Activated CD8-positive, alpha-beta memory T cell treated with anti-CD3 and anti-CD28 coated beads for 36 hours (primary cell): ENCODE measurements at regions not wholly inside any gene's neighbourhood (a gene's known extent, or its start where the extent isn't known, plus 50 kb on each side); places are given as distances from the start of the nearest gene placed in this dataset.
"Not testable (repeated sequence)": the region's sequence is repeated elsewhere in the genome, so short reads cannot be mapped to it uniquely, and the experiment has no call there.

ENCODE experiments used
- CTCF ChIA-PET: fragments of 350-600 bp; sonication (Branson Sonifier 250); formaldehyde crosslinking; loops from one replicate; lab custom pipeline; 2021; ENCODE audit warnings: antibody characterized with exemption; lab: Charles Lee
- POLR2A ChIA-PET: fragments of 350-600 bp; sonication (Branson Sonifier 250); formaldehyde crosslinking; loops from one replicate; lab custom pipeline; 2021; ENCODE audit warnings: antibody characterized with exemption; lab: Charles Lee

GRCh38 chr15:62264196-62264595 lies 99.1 kb upstream of the C2CD4B start:
- ChIA-PET POLR2A (no interaction called here), CTCF (no interaction called here)

DNA sequence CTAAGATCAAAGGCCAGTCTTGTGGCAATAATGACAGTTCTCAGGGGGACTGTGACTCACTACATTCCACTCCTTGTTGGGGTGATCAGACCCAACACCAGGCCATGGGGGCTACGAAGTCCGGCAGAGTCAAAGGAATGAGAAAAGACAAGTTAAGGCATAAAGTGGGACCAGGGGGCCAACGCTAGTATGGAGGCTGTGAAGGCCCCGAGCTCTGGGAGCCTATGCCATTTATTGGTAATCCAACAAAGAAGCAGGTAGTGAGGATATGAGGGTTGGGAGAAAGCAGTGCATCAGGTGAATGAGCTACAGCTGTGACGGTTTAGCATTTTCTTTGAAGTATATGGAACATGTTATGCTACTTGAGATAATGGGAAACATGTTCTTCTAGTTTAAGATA lies 104.4 kb upstream of the C2CD4B start:
- ChIA-PET POLR2A (no interaction called here), CTCF (no interaction called here)

DNA sequence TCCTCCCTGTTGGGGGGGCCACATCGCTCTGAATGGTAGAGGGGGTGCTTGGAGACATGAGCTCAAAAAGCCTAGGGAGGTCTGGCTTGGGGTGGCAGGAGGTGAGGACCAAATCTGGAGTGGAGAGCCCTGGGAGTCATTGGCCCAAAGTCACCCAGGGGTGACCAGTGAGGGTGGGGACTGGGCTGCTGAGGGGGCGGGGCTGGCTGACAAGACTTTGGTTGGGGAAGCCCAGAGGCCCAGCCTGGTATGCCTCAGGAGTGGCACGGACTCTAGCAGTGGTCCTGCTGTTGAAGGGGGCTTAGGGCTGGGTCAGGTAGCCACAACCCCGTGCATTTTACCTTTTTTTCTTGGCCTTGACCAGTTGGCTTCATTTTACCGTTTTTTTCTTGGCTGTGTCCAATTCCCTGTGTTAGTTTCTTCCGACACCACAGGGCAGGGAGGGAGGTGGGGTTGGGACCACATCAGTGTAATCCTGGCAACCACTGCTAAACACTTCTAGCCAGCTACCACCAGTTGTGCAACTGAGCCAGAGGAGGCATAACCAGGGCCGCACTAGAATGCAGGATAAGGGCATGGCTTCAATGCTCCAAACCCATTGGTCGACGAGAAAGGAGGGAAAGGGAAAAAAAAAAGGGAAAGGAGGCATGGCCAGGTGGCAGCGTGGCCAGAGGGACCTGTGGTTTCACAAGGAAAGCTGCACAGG lies 105.3 kb upstream of the C2CD4B start:
- ChIA-PET POLR2A (no interaction called here), CTCF (no interaction called here)

DNA sequence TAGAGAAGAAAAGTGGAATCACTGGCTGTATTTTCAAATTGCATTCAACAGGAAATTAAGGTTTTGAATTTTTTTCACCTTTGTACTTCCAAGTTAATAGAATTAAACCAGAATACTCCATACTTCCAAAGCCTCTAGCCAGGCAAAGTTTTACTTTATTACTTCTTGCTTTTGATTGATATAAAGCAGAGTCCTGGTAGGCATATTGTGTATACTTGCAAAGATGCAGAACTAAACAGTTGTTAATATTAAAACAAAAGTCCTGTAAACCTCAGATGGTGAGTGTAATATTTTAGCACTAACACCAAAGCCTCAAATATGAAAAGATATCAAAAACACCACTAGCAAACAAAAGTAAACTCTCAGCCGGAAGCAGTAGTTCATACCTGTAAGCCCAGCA lies 107.2 kb upstream of the C2CD4B start:
- CTCF ChIA-PET = no interaction called here
- POLR2A ChIA-PET = no interaction called here

- ChIA-PET CTCF (no interaction called here), POLR2A (no interaction called here)
Observed at GRCh38 chr15:62275831-62276230, 110.7 kb upstream of the C2CD4B start.

- ChIA-PET CTCF (no interaction called here), POLR2A (no interaction called here)
Observed at GRCh38 chr15:62277816-62278394, 112.8 kb upstream of the C2CD4B start.

- POLR2A ChIA-PET = no interaction called here
- CTCF ChIA-PET = no interaction called here
Observed at GRCh38 chr15:62278534-62278933, 113.4 kb upstream of the C2CD4B start.

DNA sequence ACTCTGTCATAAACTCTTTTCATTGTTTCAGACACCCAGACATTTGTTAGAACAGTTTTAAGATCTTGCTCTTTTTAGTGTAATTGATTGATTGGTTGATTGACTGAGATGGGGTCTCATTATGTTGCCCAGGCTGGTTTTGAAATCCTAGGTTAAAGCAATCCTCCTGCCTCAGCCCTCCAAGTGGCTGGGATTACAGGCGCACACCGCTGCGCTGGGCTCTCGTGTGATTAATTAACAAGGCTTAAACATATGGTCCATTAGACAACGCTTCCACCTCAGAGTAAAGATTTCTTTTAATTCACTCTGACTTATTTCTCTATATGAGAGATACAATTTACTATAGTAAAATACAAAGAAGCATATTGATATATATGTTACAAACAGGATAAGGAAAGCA lies 114.0 kb upstream of the C2CD4B start:
- ChIA-PET CTCF (no interaction called here), POLR2A (no interaction called here)

GRCh38 chr15:62280625-62281024 lies 115.5 kb upstream of the C2CD4B start:
- CTCF ChIA-PET = no interaction called here
- POLR2A ChIA-PET = no interaction called here

- POLR2A ChIA-PET, CTCF ChIA-PET: not testable (repeated sequence)
Observed at GRCh38 chr15:62281801-62282200, 116.7 kb upstream of the C2CD4B start.

DNA sequence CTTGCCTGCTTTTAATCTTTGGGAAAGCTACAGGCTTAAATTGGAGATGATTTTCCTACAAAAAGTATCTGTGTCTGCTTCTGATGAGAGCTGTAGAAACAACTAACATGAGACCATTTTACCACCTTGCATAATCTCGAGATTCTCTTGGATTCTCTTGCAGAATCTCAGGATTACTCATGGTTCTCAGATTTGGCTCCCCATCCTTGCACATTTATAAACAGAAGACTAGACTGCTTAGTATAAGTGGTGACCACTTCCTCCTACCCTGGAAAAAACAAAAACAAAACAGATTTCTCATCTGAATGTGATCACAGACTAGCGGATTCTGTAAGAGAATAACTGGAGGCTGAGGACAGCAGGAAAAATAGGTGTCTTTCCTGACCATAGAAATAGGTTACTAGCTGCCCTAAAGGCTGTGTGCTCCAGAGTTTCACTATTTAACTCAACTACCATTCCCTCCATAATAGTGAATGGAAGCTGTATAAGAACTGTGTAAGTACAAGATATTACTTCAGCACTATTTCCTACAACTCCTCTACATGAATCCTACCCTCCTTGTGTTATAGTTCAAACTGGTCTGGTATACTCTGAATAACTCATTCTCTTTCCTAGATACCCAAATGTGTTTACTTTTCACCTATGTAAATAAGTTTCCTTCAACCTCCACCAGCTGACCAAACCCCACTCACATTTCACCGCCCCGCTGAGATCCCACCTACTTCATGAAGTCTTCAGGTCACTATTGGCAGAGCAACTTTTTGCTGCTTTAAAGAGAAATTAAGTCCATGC lies 122.2 kb upstream of the C2CD4B start:
- POLR2A ChIA-PET = no interaction called here
- CTCF ChIA-PET = no interaction called here

- POLR2A ChIA-PET = no interaction called here
- CTCF ChIA-PET = no interaction called here
Observed at GRCh38 chr15:62288361-62289017, 123.4 kb upstream of the C2CD4B start.

GRCh38 chr15:62291262-62291661 lies 126.2 kb upstream of the C2CD4B start:
- POLR2A ChIA-PET = no interaction called here
- CTCF ChIA-PET = no interaction called here

GRCh38 chr15:62296756-62297507 lies 131.8 kb upstream of the C2CD4B start:
- ChIA-PET POLR2A (no interaction called here), CTCF (no interaction called here)

DNA sequence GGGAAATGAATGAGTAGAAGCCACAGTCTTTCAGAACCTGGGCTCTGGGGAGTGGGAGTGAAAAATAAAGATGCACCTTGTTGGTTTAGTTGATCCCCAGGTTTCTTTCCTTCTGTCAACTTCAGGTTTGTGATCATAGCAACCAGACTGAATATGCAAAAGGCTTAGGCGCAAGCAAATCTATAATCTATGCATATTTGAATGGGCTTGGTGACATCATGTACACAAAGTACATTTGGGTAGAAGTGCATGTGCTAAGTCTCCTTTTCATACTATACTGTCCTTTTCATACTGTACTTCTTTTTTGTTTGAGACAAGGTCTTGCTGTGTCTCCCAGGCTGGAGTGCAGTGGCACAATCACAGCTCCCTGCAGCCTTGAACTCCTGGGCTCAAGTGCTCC lies 132.4 kb upstream of the C2CD4B start:
- POLR2A ChIA-PET = no interaction called here
- CTCF ChIA-PET = no interaction called here

- ChIA-PET POLR2A (no interaction called here), CTCF (no interaction called here)
Observed at GRCh38 chr15:62297933-62298332, 132.8 kb upstream of the C2CD4B start.

DNA sequence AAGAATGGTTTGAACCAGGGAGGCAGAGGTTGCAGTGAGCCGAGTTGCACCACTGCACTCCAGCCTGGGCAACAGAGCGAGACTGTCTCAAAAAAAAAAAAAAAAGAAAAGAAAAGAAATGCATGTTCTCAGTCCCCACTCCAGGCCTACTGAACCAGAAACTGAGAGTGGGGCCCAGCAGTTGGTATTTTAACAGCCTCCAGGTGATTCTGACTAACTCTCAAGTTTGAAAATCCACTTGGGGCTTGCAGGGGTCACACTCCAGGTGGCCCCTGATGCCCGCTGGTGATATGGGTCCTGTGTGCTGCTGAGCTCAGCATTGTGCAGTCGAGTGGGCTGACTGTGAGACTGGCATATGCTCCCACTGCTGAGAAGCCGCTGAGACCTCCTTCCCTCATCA lies 133.7 kb upstream of the C2CD4B start:
- ChIA-PET POLR2A (no interaction called here), CTCF (no interaction called here)

DNA sequence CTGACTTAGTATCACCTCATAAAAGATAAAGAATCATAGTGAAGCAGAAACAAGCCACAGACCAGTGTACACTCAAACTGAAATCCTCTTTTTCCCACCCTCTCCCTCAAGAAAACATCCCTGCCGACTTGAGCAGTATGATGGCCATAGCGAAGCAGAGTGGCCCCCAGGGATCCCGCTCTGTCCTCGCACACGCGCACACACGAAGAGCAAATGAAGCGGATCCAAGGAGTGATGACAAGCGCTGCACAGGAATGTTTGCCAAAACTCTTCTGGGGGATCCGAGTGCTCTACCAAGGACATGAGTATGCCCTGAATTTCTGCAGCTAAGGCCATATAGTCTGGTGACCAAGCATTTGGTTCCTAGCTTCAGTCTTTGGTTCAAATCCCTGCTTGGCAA lies 134.5 kb upstream of the C2CD4B start:
- CTCF ChIA-PET = no interaction called here
- POLR2A ChIA-PET = no interaction called here

DNA sequence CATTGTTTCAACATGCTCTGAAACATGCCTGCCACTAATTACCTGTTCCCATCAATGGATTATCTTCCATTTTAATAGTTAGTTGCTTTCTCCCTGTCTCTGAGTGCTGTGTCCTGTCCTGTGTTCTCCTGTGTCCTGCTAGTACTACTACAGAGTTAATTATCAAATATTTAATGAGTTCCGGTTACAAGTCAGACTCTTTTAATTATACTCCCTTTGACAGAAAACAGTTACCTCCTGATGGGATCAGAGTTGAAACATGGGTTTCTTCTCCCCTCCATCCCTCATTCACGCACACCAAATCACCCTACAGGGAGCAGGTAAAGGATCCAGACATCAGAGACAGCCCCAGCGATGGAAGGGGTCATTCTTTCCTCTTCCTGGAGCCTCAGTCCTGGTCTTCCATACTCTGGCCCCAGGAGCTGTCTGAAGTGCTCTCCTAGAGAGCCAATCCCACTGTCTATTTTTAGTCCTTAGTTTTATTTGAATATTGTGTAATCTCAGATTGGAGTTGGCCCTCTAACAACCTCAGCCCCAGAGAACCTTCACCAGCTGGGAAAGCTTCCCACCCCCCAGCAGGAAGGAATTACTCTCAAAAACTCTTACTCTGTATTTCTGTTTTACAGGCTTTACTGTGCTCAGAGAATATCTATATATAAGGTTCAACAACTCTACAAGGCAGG lies 137.0 kb upstream of the C2CD4B start:
- CTCF ChIA-PET = no interaction called here
- POLR2A ChIA-PET = no interaction called here
